ENCODE measurements at regions not wholly inside any gene's neighbourhood (a gene's known extent, or its start where the extent isn't known, plus 50 kb on each side); places are given as distances from the start of the nearest gene placed in this dataset.

GRCh38 chr14:101198398-101199027 is 295.0 kb upstream of the RTL1 start:
- no peak for DNase-seq (ENCODE audit: low read depth in 4 of 4, low spot score in 2 of 4)

GRCh38 chr14:101199028-101199770 is 295.7 kb upstream of the RTL1 start:
- no peak for DNase-seq (ENCODE audit: low read depth in 4 of 4, low spot score in 2 of 4)

GRCh38 chr14:101200008-101200649 is 296.6 kb upstream of the RTL1 start:
- no peak for DNase-seq (ENCODE audit: low read depth in 4 of 4, low spot score in 2 of 4)

GRCh38 chr14:101200650-101201516 is 297.4 kb upstream of the RTL1 start:
- DNase-seq (ENCODE audit: low read depth in 4 of 4, low spot score in 2 of 4): no peak

GRCh38 chr14:101201535-101202151 is 298.1 kb upstream of the RTL1 start:
- DNase-seq (ENCODE audit: low read depth in 4 of 4, low spot score in 2 of 4): no peak

GRCh38 chr14:101202627-101203404 is 299.3 kb upstream of the RTL1 start:
- no peak for DNase-seq (ENCODE audit: low read depth in 4 of 4, low spot score in 2 of 4)

GRCh38 chr14:101206556-101206955 is 303.0 kb upstream of the RTL1 start:
- no peak for DNase-seq (ENCODE audit: low read depth in 4 of 4, low spot score in 2 of 4)

GRCh38 chr14:101207041-101207440 is 303.5 kb upstream of the RTL1 start:
- no peak for DNase-seq (ENCODE audit: low read depth in 4 of 4, low spot score in 2 of 4)

GRCh38 chr14:101207897-101208296 is 304.4 kb upstream of the RTL1 start:
- no peak for DNase-seq (ENCODE audit: low read depth in 4 of 4, low spot score in 2 of 4)

GRCh38 chr14:101209594-101209993 is 306.1 kb upstream of the RTL1 start:
- DNase-seq (ENCODE audit: low read depth in 4 of 4, low spot score in 2 of 4): no peak

- DNase-seq (ENCODE audit: low read depth in 4 of 4, low spot score in 2 of 4): no peak
These were observed 311.7 kb upstream of the RTL1 start for GRCh38 chr14:101215266-101215665.

GRCh38 chr14:101215927-101216326 is 312.4 kb upstream of the RTL1 start:
- no peak for DNase-seq (ENCODE audit: low read depth in 4 of 4, low spot score in 2 of 4)

GRCh38 chr14:101216366-101217079 is 313.0 kb upstream of the RTL1 start:
- no peak for DNase-seq (ENCODE audit: low read depth in 4 of 4, low spot score in 2 of 4)

GRCh38 chr14:101217080-101217463 is 313.6 kb upstream of the RTL1 start:
- no peak for DNase-seq (ENCODE audit: low read depth in 4 of 4, low spot score in 2 of 4)

- DNase-seq (ENCODE audit: low read depth in 4 of 4, low spot score in 2 of 4): no peak
These were observed 314.3 kb upstream of the RTL1 start for GRCh38 chr14:101217616-101218371.

- no peak for DNase-seq (ENCODE audit: low read depth in 4 of 4, low spot score in 2 of 4)
These were observed 316.6 kb upstream of the RTL1 start for GRCh38 chr14:101219896-101220703.

GRCh38 chr14:101220921-101221510 is 317.5 kb upstream of the RTL1 start:
- DNase-seq (ENCODE audit: low read depth in 4 of 4, low spot score in 2 of 4): no peak

Measured in left renal cortex interstitium (tissue), 4 donors.